Activated CD8-positive, alpha-beta T cell treated with anti-CD3 and anti-CD28 coated beads, Interleukin-2, amount 10 ng/mL, durations not matched to agents 7 days and 5 days (primary cell): ENCODE measurements at regions not wholly inside any gene's neighbourhood (a gene's known extent, or its start where the extent isn't known, plus 50 kb on each side); places are given as distances from the start of the nearest gene placed in this dataset.
"Not testable (repeated sequence)": the region's sequence is repeated elsewhere in the genome, so short reads cannot be mapped to it uniquely, and the experiment has no call there.

Experiments used
- ATAC-seq: fragments of 150-1000 bp; cut with Tn5 transposase; one replicate; pipeline ENCODE4 v1.10.0; 2021; ENCODE audit warnings: moderate library complexity
- CTCF ChIA-PET: fragments of 350-600 bp; sonication (Branson Sonifier 250); formaldehyde crosslinking; loops from one replicate; lab custom pipeline; 2021; ENCODE audit warnings: antibody characterized with exemption; lab: Charles Lee
- POLR2A ChIA-PET: fragments of 350-600 bp; sonication (Branson Sonifier 250); formaldehyde crosslinking; loops from one replicate; lab custom pipeline; 2021; ENCODE audit warnings: antibody characterized with exemption; lab: Charles Lee
- DNase-seq: peaks from one replicate; pipeline ENCODE4 v3.0.0-alpha.2; 2020
- H3K27ac Mint-ChIP-seq: one replicate; pipeline ENCODE4 v1.8.0; 2021; ENCODE audit warnings: mild to moderate bottlenecking, mixed read lengths
- H3K27me3 Mint-ChIP-seq: one replicate; pipeline ENCODE4 v1.8.0; 2021; ENCODE audit warnings: low read depth, mixed read lengths
- H3K36me3 Mint-ChIP-seq: one replicate; pipeline ENCODE4 v1.8.0; 2021; ENCODE audit warnings: low read depth, mixed read lengths
- H3K4me1 Mint-ChIP-seq: one replicate; pipeline ENCODE4 v1.8.0; 2021; ENCODE audit warnings: low read depth, mixed read lengths
- H3K4me3 Mint-ChIP-seq: one replicate; pipeline ENCODE4 v1.8.0; 2021; ENCODE audit warnings: mild to moderate bottlenecking, mixed read lengths
- H3K9me3 Mint-ChIP-seq: one replicate; pipeline ENCODE4 v1.8.0; 2022; ENCODE audit warnings: mixed read lengths; ENCODE audit not compliant: insufficient read depth

- POLR2A ChIA-PET: no interaction called here
- Mint-ChIP-seq H3K9me3 (peaks cover 15% of the 10 kb centered on the region), H3K27me3 (no peaks in the 10 kb centered on the region), H3K27ac (no peak overlapping the region), H3K4me1 (no peaks in the 10 kb centered on the region), H3K36me3 (no peaks in the 10 kb centered on the region), H3K4me3 (no peak overlapping the region)
- CTCF ChIA-PET: no interaction called here
- DNase-seq: no peak
- ATAC-seq: no peak
Measured at GRCh38 chr1:95905818-95906395, 671.9 kb downstream of the RWDD3 start.

- H3K27me3 Mint-ChIP-seq, H3K27ac Mint-ChIP-seq, POLR2A ChIA-PET, DNase-seq, H3K36me3 Mint-ChIP-seq, CTCF ChIA-PET, ATAC-seq, H3K4me3 Mint-ChIP-seq, H3K4me1 Mint-ChIP-seq: not testable (repeated sequence)
- H3K9me3 Mint-ChIP-seq: peaks cover 21% of the 10 kb centered on the region
Measured at GRCh38 chr1:95911739-95912138, 677.7 kb downstream of the RWDD3 start.

- ChIA-PET CTCF (no interaction called here), POLR2A (no interaction called here)
- Mint-ChIP-seq H3K27ac (no peak overlapping the region), H3K4me3 (no peak overlapping the region), H3K27me3 (no peaks in the 10 kb centered on the region), H3K36me3 (no peaks in the 10 kb centered on the region), H3K9me3 (peaks cover 13% of the 10 kb centered on the region), H3K4me1 (no peaks in the 10 kb centered on the region)
- ATAC-seq: no peak
- no peak for DNase-seq
Measured at GRCh38 chr1:95916616-95917015, 682.6 kb downstream of the RWDD3 start.

- no peaks in the 10 kb centered on the region for H3K4me1 Mint-ChIP-seq
- ChIA-PET CTCF (no interaction called here), POLR2A (no interaction called here)
- DNase-seq (no peak), ATAC-seq (no peak)
- H3K36me3 Mint-ChIP-seq: no peaks in the 10 kb centered on the region
- peaks cover 5% of the 10 kb centered on the region for H3K9me3 Mint-ChIP-seq
- H3K27ac Mint-ChIP-seq: no peak overlapping the region
- H3K27me3 Mint-ChIP-seq: no peaks in the 10 kb centered on the region
- H3K4me3 Mint-ChIP-seq: no peak overlapping the region
Measured at GRCh38 chr1:95924684-95925083, 690.7 kb downstream of the RWDD3 start.

GRCh38 chr1:95926331-95926730, 692.3 kb downstream of the RWDD3 start:
- Mint-ChIP-seq H3K4me1 (no peaks in the 10 kb centered on the region), H3K27ac (no peak overlapping the region), H3K4me3 (no peak overlapping the region), H3K9me3 (peaks cover 5% of the 10 kb centered on the region), H3K27me3 (no peaks in the 10 kb centered on the region), H3K36me3 (no peaks in the 10 kb centered on the region)
- ATAC-seq: no peak
- no peak for DNase-seq
- POLR2A ChIA-PET: no interaction called here
- CTCF ChIA-PET: no interaction called here

GRCh38 chr1:95927061-95927460, 693.1 kb downstream of the RWDD3 start:
- ChIA-PET CTCF (no interaction called here), POLR2A (no interaction called here)
- DNase-seq (no peak), ATAC-seq (no peak)
- Mint-ChIP-seq H3K27me3 (no peaks in the 10 kb centered on the region), H3K4me3 (no peak overlapping the region), H3K9me3 (no peaks in the 10 kb centered on the region), H3K27ac (no peak overlapping the region), H3K36me3 (no peaks in the 10 kb centered on the region), H3K4me1 (no peaks in the 10 kb centered on the region)

- Mint-ChIP-seq H3K36me3 (no peaks in the 10 kb centered on the region), H3K27me3 (no peaks in the 10 kb centered on the region), H3K4me1 (no peaks in the 10 kb centered on the region), H3K27ac (no peak overlapping the region), H3K4me3 (no peak overlapping the region), H3K9me3 (no peaks in the 10 kb centered on the region)
- POLR2A ChIA-PET: no interaction called here
- CTCF ChIA-PET: no interaction called here
- no peak for DNase-seq
- ATAC-seq: no peak
Measured at GRCh38 chr1:95935719-95936118, 701.7 kb downstream of the RWDD3 start.

GRCh38 chr1:95941121-95941798, 707.2 kb downstream of the RWDD3 start:
- Mint-ChIP-seq H3K9me3 (no peaks in the 10 kb centered on the region), H3K36me3 (no peaks in the 10 kb centered on the region)

GRCh38 chr1:95948023-95948422, 714.0 kb downstream of the RWDD3 start:
- Mint-ChIP-seq H3K27ac (no peak overlapping the region), H3K9me3 (no peaks in the 10 kb centered on the region), H3K4me1 (peaks cover 6% of the 10 kb centered on the region), H3K36me3 (no peaks in the 10 kb centered on the region), H3K4me3 (no peak overlapping the region), H3K27me3 (no peaks in the 10 kb centered on the region)
- POLR2A ChIA-PET: no interaction called here
- ATAC-seq: no peak
- CTCF ChIA-PET: no interaction called here
- DNase-seq: no peak

More at GRCh38 chr1:95941121-95941798, 707.2 kb downstream of the RWDD3 start:
- DNase-seq (no peak), ATAC-seq (no peak)
- CTCF ChIA-PET: no interaction called here
- H3K27ac Mint-ChIP-seq: no peak overlapping the region
- no peaks in the 10 kb centered on the region for H3K27me3 Mint-ChIP-seq
- POLR2A ChIA-PET: no interaction called here
- no peak overlapping the region for H3K4me3 Mint-ChIP-seq
- H3K4me1 Mint-ChIP-seq: no peaks in the 10 kb centered on the region

- peaks cover 6% of the 10 kb centered on the region for H3K4me1 Mint-ChIP-seq
- H3K9me3 Mint-ChIP-seq: no peaks in the 10 kb centered on the region
- CTCF ChIA-PET: no interaction called here
Measured at GRCh38 chr1:95951371-95952102, 717.5 kb downstream of the RWDD3 start.

GRCh38 chr1:95953015-95953414, 719.0 kb downstream of the RWDD3 start:
- peaks cover 6% of the 10 kb centered on the region for H3K4me1 Mint-ChIP-seq
- H3K27me3 Mint-ChIP-seq: no peaks in the 10 kb centered on the region
- no peak overlapping the region for H3K4me3 Mint-ChIP-seq
- H3K27ac Mint-ChIP-seq: no peak overlapping the region
- ATAC-seq (no peak), DNase-seq (no peak)
- CTCF ChIA-PET: no interaction called here
- no peaks in the 10 kb centered on the region for H3K9me3 Mint-ChIP-seq
- no peaks in the 10 kb centered on the region for H3K36me3 Mint-ChIP-seq
- POLR2A ChIA-PET: no interaction called here

More at GRCh38 chr1:95951371-95952102, 717.5 kb downstream of the RWDD3 start:
- no peak for ATAC-seq
- POLR2A ChIA-PET: no interaction called here
- Mint-ChIP-seq H3K36me3 (no peaks in the 10 kb centered on the region), H3K27ac (no peak overlapping the region), H3K27me3 (no peaks in the 10 kb centered on the region), H3K4me3 (no peak overlapping the region)
- no peak for DNase-seq

- H3K27me3 Mint-ChIP-seq: no peaks in the 10 kb centered on the region
- POLR2A ChIA-PET: no interaction called here
- H3K9me3 Mint-ChIP-seq: peaks cover 3% of the 10 kb centered on the region
Measured at GRCh38 chr1:95954585-95954984, 720.6 kb downstream of the RWDD3 start.

More at GRCh38 chr1:95954585-95954984, 720.6 kb downstream of the RWDD3 start:
- CTCF ChIA-PET: no interaction called here
- Mint-ChIP-seq H3K4me3 (no peak overlapping the region), H3K4me1 (peaks cover 6% of the 10 kb centered on the region), H3K36me3 (no peaks in the 10 kb centered on the region), H3K27ac (no peak overlapping the region)
- DNase-seq (no peak), ATAC-seq (no peak)
